ENCODE measurements at regions not wholly inside any gene's neighbourhood (a gene's known extent, or its start where the extent isn't known, plus 50 kb on each side); places are given as distances from the start of the nearest gene placed in this dataset.
"Not testable (repeated sequence)": the region's sequence is repeated elsewhere in the genome, so short reads cannot be mapped to it uniquely, and the experiment has no call there.

DNA sequence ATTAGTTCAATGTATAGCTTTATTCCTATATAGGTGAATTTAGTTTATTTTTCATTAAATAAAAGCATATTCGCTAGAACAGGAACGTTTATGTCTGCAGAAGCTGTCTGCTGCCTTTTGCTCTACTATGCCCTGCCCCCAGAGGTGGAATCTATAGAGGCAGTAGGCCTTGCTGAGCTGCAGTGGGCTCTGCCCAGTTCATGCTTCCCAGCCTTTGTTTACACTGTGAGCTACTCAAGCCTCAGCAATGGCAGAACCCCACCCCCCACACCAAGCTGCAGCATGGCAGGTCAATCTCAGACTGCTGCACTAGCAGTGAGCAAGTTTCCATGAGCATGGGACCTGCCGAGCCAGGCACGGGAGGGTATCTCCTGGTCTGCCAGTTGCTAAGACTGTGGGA is 473.3 kb upstream of the CCNG1 start:
- not testable (repeated sequence) for DNase-seq (ENCODE audit: low read depth in 2 of 2)

DNA sequence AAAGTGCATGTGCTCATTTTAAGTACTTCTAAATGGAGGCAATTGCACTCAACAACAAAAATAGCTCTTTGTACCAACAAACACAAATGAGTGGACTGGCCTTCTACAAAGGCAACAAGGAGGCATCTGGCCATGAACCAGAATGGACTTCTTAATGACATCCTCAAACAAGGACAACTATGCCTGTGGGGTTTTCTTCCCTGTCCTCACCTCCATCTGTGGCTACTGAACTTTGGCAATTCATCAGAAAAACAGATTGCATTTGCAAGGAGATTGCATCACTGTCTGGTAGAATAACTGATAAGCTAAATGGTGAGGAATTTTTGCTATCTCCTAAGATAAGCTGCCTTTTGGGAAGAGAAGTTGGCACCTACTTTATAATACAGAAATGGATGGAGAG is 447.3 kb upstream of the CCNG1 start:
- no peak for DNase-seq (ENCODE audit: low read depth in 2 of 2)

DNA sequence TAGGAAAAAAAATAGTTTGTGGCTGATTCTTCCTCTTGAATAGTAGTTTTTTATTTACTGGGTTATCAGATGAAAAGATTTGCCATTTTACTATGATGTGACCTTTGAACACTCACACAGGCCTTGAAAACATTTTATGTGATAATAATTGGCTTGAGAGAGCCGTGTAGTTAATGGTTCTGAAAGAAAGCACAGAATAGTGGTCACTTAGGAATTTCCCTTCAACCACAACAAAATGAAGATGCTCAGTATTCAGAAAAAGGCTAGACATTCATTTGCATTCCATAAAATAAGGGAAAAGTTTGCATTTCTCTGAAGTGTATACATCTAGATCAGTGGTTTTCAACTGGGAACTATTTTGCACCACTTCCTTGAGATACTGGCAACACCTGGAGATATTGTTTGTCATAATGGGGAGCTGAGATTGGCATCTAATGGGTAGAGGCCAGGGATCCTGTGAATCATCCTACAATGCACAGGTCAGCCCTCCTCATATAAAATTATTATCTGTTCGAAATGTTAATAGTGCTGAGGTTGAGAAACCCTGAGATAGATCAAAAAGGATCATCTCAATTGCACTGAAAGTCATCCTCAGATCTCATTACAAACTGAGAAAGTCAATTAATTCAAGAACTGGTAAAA is 446.4 kb upstream of the CCNG1 start:
- no peak for DNase-seq (ENCODE audit: low read depth in 2 of 2)

DNA sequence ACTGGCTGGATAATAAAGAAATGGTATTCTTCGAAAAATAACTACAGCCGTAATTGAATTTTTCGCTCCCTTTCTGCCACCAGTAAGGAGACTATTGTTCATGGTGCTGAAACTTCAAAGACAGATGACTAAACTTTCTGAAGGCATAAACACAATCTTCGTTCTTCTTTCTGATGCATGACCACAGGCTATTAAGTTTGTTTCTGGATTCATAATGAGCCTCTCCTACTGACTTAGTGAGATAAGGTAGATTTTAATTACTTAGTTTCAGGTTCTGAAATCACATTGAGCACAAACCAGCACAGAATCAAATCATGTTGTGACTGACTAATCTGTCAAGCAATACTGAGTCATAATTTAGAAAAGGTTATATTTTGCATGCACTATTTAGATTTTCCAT is 441.8 kb upstream of the CCNG1 start:
- no peak for DNase-seq (ENCODE audit: low read depth in 2 of 2)

- no peak for DNase-seq (ENCODE audit: low read depth in 2 of 2)
These were observed 441.3 kb upstream of the CCNG1 start for GRCh38 chr5:162996053-162996452.

GRCh38 chr5:163005949-163006348 is 431.4 kb upstream of the CCNG1 start:
- no peak for DNase-seq (ENCODE audit: low read depth in 2 of 2)

DNA sequence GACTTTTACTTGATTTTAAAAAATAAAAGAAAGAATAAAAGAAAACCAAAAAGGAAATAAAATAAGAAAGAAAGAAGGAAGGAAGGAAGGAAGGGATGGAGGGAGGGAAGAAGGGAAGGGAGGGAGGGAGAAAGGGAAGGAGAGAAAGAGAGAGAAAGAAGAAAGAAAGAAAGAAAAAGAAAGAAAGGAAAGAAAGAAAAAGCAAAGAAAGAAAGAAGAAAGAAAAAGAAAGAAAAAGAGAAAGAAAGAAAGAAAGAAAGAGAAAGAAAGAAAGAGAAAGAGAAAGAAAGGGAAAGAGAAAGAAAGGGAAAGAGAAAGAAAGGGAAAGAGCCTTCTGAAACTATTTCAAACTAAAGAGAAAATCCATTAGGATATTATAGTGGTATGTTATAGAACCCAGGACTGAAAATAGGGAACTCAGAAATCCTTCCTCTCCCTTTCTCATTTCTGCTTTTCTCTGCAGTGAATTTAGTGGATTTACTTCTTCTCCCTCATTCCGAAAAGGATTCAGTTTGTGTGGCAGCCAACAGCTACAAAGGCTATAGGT is 414.7 kb upstream of the CCNG1 start:
- no peak for DNase-seq (ENCODE audit: low read depth in 2 of 2)

GRCh38 chr5:163023846-163024245 is 413.5 kb upstream of the CCNG1 start:
- no peak for DNase-seq (ENCODE audit: low read depth in 2 of 2)

- no peak for DNase-seq (ENCODE audit: low read depth in 2 of 2)
These were observed 412.5 kb upstream of the CCNG1 start for GRCh38 chr5:163024936-163025335.

GRCh38 chr5:163033656-163034055 is 403.7 kb upstream of the CCNG1 start:
- no peak for DNase-seq (ENCODE audit: low read depth in 2 of 2)

- DNase-seq (ENCODE audit: low read depth in 2 of 2): no peak
These were observed 396.1 kb upstream of the CCNG1 start for GRCh38 chr5:163041254-163041653.

DNA sequence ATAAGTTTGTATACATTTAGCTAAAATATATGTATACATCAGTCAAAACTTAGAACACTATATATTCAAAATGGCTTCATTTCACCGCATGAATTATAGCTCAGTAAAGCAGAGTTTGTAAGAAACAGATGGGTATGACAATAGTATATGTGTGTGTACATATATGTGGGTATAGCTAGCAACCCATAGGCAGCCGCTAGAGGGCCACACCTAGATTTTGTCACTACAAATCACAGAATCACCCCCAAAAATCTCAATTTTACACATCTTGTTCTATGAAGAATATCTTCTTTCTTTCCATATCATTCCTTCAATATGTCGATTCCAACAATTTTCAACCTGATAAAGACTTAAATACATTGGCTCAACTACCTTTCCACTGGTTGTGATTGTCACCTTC is 357.8 kb upstream of the CCNG1 start:
- no peak for DNase-seq (ENCODE audit: low read depth in 2 of 2)

DNA sequence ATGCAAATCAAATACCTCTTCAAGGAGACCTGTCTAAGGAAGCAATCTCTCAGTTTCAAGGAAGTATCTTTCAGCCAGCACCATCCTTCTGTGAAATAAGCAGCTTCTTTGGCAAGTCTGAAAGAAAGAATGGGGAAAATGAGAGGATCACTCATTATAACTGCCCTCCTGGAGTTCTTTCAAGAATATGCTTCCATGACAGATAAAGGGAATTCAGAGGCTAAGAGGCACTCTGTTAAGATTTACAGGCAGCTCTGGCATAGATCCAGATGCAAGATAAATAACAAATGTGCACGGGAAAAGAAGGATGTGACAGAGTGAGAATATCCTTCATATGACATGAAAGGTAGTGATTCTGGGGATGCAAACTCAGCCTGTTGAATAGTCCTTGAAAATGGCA is 348.2 kb upstream of the CCNG1 start:
- DNase-seq (ENCODE audit: low read depth in 2 of 2): no peak

DNA sequence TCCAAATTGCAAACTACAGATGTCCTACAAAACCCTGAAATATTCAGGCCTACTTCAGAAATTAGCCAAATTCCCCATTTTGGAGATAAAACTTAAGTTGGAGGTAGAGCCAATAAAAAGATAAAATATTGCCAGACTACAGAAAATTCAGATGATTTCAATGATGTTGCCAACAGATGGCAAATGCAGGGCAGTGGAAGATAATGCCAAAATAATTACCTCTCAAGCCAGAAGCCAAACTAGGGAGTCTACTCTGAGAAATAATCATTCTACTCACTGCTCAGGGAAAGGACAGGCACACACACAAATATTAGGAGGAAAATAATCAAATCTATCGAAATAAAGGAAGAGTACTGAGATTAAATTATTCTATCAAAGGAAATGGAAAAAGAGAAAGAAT is 347.5 kb upstream of the CCNG1 start:
- DNase-seq (ENCODE audit: low read depth in 2 of 2): no peak

DNA sequence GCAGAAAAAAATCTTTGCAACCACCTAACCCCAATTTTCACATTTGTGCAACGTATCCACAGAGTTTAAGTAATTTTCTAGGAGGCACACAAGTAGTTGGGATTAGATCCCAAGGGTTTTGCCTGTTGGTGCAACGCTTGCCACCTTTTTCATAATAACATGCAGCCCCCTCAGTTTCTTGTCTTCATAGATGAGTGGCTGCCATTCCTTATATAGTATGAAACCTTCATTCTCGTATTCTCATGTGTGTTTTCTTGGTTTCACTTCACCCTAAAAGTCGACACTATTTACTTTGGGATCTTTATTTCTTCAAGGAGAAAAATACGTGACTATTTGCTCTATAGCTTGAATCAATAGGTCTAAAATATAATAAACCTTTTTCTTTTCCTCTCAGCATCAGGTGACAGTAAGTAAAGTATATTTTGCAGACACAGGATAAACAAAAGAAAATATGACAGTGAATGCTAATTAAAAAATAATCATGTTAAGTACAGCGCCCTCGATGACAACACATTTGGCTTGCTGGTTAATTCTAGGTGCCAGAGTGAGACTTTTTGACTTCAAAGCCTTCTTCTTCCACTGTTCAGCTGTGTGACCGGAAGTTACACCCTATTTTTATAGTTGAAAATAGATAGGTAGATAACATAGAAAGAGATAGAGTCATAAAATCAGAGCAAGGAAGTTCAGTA is 342.8 kb upstream of the CCNG1 start:
- no peak for DNase-seq (ENCODE audit: low read depth in 2 of 2)

- DNase-seq (ENCODE audit: low read depth in 2 of 2): no peak
These were observed 332.9 kb upstream of the CCNG1 start for GRCh38 chr5:163104464-163104863.

GRCh38 chr5:163105456-163105855 is 331.9 kb upstream of the CCNG1 start:
- no peak for DNase-seq (ENCODE audit: low read depth in 2 of 2)

GRCh38 chr5:163106098-163106497 is 331.3 kb upstream of the CCNG1 start:
- no peak for DNase-seq (ENCODE audit: low read depth in 2 of 2)

DNA sequence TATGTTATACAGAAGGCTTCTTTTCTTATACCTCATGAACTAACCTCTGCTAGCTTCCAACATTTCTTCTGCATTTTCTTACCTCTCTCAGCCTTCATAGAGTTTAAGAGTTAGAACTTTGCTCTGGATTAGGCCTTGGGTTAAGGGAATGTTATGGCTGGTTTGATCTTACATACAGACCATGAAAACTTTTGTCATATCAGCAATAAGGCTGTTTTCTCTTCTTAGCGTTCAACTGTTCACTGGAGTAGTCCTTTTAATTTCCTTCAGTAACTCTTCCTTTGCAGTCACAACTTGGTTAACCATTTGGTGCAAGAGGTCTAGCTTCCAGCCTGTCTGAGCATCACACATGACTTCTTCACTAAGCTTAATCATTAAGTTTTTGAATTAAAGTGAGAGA is 329.0 kb upstream of the CCNG1 start:
- no peak for DNase-seq (ENCODE audit: low read depth in 2 of 2)

DNA sequence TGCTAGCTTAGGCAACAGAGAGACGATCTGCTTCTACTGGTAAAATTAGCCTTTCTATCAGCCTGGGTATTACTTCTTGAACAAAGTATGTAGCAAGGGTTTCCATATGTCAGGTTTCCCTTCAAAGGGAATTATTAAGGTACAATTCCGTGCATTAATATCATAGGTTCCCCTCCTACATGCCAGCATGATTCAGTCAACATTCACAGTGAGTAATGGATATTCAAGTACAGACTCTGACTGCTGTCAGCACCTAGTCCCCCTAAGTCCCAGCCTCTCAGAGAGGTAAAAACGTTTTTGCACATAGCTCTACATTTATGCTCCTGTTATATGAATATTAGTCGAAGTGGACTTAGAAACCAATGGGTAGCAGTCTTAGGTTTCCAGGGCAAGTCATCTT is 322.4 kb upstream of the CCNG1 start:
- DNase-seq (ENCODE audit: low read depth in 2 of 2): no peak

GRCh38 chr5:163116618-163117017 is 320.8 kb upstream of the CCNG1 start:
- not testable (repeated sequence) for DNase-seq (ENCODE audit: low read depth in 2 of 2)

- DNase-seq (ENCODE audit: low read depth in 2 of 2): no peak
These were observed 303.3 kb upstream of the CCNG1 start for GRCh38 chr5:163134061-163134460.

DNA sequence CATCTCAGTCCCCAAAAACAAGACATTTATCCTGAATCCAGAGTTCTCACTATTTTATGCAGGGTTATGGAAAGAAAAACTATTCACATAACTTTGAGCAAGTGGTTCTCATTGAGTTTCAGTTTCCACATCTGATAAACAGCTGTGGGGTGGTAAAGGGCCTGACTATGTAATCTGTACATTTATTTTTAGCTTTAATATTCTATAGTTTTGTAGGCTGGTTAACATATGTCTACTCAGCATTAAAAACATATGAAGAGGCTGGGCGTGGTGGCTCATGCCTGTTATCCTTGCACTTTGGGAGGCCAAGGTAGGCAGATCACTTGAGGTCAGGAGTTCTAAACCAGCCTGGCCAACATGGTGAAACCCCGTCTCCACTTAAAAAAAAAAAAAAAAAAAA is 301.5 kb upstream of the CCNG1 start:
- DNase-seq (ENCODE audit: low read depth in 2 of 2): no peak

- DNase-seq (ENCODE audit: low read depth in 2 of 2): no peak
These were observed 275.9 kb upstream of the CCNG1 start for GRCh38 chr5:163161512-163161911.
